ENCODE measurements at regions not wholly inside any gene's neighbourhood (a gene's known extent, or its start where the extent isn't known, plus 50 kb on each side); places are given as distances from the start of the nearest gene placed in this dataset.

GRCh38 chr6:55108134-55109130 lies 65.9 kb upstream of the HCRTR2 start:
- TF ChIP-seq CTCF (IDR thresholded peaks at IDR 0.05; ENCODE audit: insufficient read depth, low read length, poor library complexity, severe bottlenecking) (no peak), EZH2phosphoT487 (conservative IDR thresholded peaks at IDR 0.05; ENCODE audit: low read length) (no peak)
